Heart left ventricle (tissue), 13 donors: ENCODE measurements at regions not wholly inside any gene's neighbourhood (a gene's known extent, or its start where the extent isn't known, plus 50 kb on each side); places are given as distances from the start of the nearest gene placed in this dataset.

ENCODE experiments used
- CTCF ChIP-seq, 12 donors: fragments of 200-600 bp; sonication (generic) in 4 of 12; IDR thresholded peaks; one replicate each; pipeline versions ENCODE4 v1.5.0 to v1.8.0; 2018 to 2022; ENCODE audit warnings: antibody characterized with exemption in 12 of 12, mild to moderate bottlenecking in 5 of 12
- POLR2A ChIP-seq, 2 donors: fragments of 450-650 bp; IDR thresholded peaks; one replicate each; pipeline ENCODE4 v1.6.1; 2017; ENCODE audit warnings: antibody characterized with exemption in 2 of 2, mild to moderate bottlenecking in 2 of 2, moderate library complexity in 2 of 2
- donor health status: ischemic (EF 13 %, LVEDD 7.1; RV severe dilation, severe dysfunction).
- donor health status: DM: no; HTN: yes; CAD: no.
- donor health status: DM: no; HTN: no; CAD: no.
- donor health status: ischemic (EF 25% LVEDD 6.9; RV normal size, moderate dysfunction).
- donor health status: ischemic (EF 25% LVEDD 5.7; RV mildly dilated, moderate dysfunction).
- donor health status: ischemic (EF 35%, LVEDD 5.7; RV mildly dilated, moderate dysfunction).
- donor health status: nonischemic (EF 11% LVEDD 7.7; RV severe dilation, severe dysfunction).
- donor health status: DM: yes; HTN: yes; CAD: no.
- donor health status: PGD.
- donor health status: ischemic (EF 29% LVEDD 5.4; RV normal size, mild dysfunction).
- donor health status: nonischemic (EF 23%, LVEDD 6.1; RV moderate dilation, normal function).

GRCh38 chr3:167887096-167887495 is 151.6 kb downstream of the SERPINI1 start:
- TF ChIP-seq CTCF (IDR thresholded peaks at IDR 0.05) (no peak), POLR2A (IDR thresholded peaks at IDR 0.05) (no peak)
